HepG2 (cell line): ENCODE measurements at regions not wholly inside any gene's neighbourhood (a gene's known extent, or its start where the extent isn't known, plus 50 kb on each side); places are given as distances from the start of the nearest gene placed in this dataset.

Experiments
- ATAC-seq: fragments of 200-7000 bp; cut with Tn5 transposase; 3 replicates; pipeline ENCODE4 v1.9.1; 2020; ENCODE audit warnings: mild to moderate bottlenecking, moderate library complexity
- BruUV-seq: library from RNA; stranded (reverse); fragments of 400-500 nt; replicated peaks from 2 replicates; lab custom pipeline; 2021; lab: Mats Ljungman, UMichigan
- CTCF ChIA-PET: fragments of 300-600 bp; formaldehyde crosslinking; extraction: SDS; loops from one replicate; lab custom pipeline; 2021; ENCODE audit warnings: low total read pairs, inconsistent platforms, low intra/inter-chr PET ratio; lab: Yijun Ruan, JAX
- POLR2A ChIA-PET: fragments of 350-600 bp; sonication (Branson Sonifier 250); formaldehyde crosslinking; loops from one replicate; lab custom pipeline; 2020; ENCODE audit warnings: antibody characterized with exemption, inconsistent platforms; lab: Yijun Ruan, JAX
- DNase-seq: peaks from one replicate; pipeline ENCODE4 v3.0.0-alpha.2; 2015; ENCODE audit warnings: low spot score
- FAIRE-seq: peaks from 3 replicates; lab custom pipeline; 2011; peaks lifted over from hg19 to GRCh38; lab: Jason Lieb, UNC
- H2AFZ ChIP-seq: one replicate; pipeline ENCODE4 v1.6.1; 2011; ENCODE audit warnings: low read length, inconsistent platforms
- H3K27ac ChIP-seq: fragments of 300-600 bp; 3 replicates; pipeline ENCODE4 v1.8.0; 2011; ENCODE audit warnings: mixed run types, mild to moderate bottlenecking, mixed read lengths, low read length, inconsistent platforms; ENCODE audit not compliant: insufficient read depth; ENCODE audit errors: extremely low read length
- H3K27me3 ChIP-seq, 2 experiments: fragments of 200-600 bp in 1 of 2; 2 replicates in 1 of 2; 3 replicates in 1 of 2; pipeline versions ENCODE4 v1.6.0 to v1.8.0; 2011; ENCODE audit warnings: low read length in 2 of 2, mild to moderate bottlenecking in 2 of 2, moderate library complexity in 2 of 2, inconsistent platforms in 1 of 2; ENCODE audit not compliant: insufficient read depth in 2 of 2, control insufficient read depth in 1 of 2
- H3K36me3 ChIP-seq, 2 experiments: fragments of 200-600 bp in 1 of 2; replicated peaks in 1 of 2; 2 replicates in 1 of 2; 3 replicates in 1 of 2; pipeline versions ENCODE4 v1.5.1 to v1.8.0; 2011; ENCODE audit warnings: low read length in 2 of 2, inconsistent platforms in 1 of 2; ENCODE audit not compliant: insufficient read depth in 2 of 2, control insufficient read depth in 1 of 2
- H3K4me1 ChIP-seq: 2 replicates; pipeline ENCODE4 v1.5.1; 2012; ENCODE audit warnings: low read length, inconsistent platforms; ENCODE audit not compliant: insufficient read depth
- H3K4me2 ChIP-seq: 2 replicates; pipeline ENCODE4 v1.6.0; 2011; ENCODE audit warnings: low read depth, low read length, inconsistent platforms
- H3K4me3 ChIP-seq, 3 experiments: fragments of 200-600 bp in 1 of 3; sonication (generic), shearing (Covaris generic) in 1 of 3; replicated peaks in 1 of 3; 2 replicates each; pipeline ENCODE4 v1.5.1; 2011 to 2016; ENCODE audit warnings: low read length in 3 of 3, inconsistent platforms in 2 of 3, low read depth in 2 of 3, mild to moderate bottlenecking in 2 of 3, control low read depth in 1 of 3, mixed read lengths in 1 of 3; ENCODE audit not compliant: insufficient read depth in 1 of 3
- H3K79me2 ChIP-seq: one replicate; pipeline ENCODE4 v1.6.1; 2011; ENCODE audit warnings: low read length, inconsistent platforms; ENCODE audit not compliant: insufficient read depth
- H3K9ac ChIP-seq: 2 replicates; pipeline ENCODE4 v1.6.0; 2011; ENCODE audit warnings: mild to moderate bottlenecking, low read depth, low read length, inconsistent platforms; ENCODE audit not compliant: insufficient read depth
- H3K9me3 ChIP-seq: 2 replicates; pipeline ENCODE4 v1.5.1; 2012; ENCODE audit warnings: mild to moderate bottlenecking, low read length
- H4K20me1 ChIP-seq: 2 replicates; pipeline ENCODE4 v1.6.0; 2011; ENCODE audit warnings: inconsistent platforms, mild to moderate bottlenecking, low read length, moderate library complexity; ENCODE audit not compliant: insufficient read depth
- DPF2 ChIP-seq: sonication (generic); formaldehyde crosslinking; IDR thresholded peaks from 2 replicates; pipeline ENCODE4 v1.4.0; 2020; ENCODE audit warnings: mild to moderate bottlenecking, low read depth, missing genetic modification reagents, borderline replicate concordance
- MLLT10 ChIP-seq: sonication (generic); formaldehyde crosslinking; IDR thresholded peaks from 2 replicates; pipeline ENCODE4 v1.4.0; 2020; ENCODE audit warnings: missing genetic modification reagents
- MXD3 ChIP-seq: IDR thresholded peaks from 2 replicates; pipeline ENCODE4 v1.6.1; 2016; ENCODE audit warnings: mild to moderate bottlenecking, missing biosample characterization, missing genetic modification reagents
- MXD4 ChIP-seq: IDR thresholded peaks from 2 replicates; pipeline ENCODE4 v1.6.1; 2016; ENCODE audit warnings: mild to moderate bottlenecking, missing biosample characterization, missing genetic modification reagents
- PPARG ChIP-seq: conservative IDR thresholded peaks from 2 replicates; pipeline ENCODE4 v1.6.1; 2016; ENCODE audit warnings: missing biosample characterization, missing genetic modification reagents
- RBAK ChIP-seq: sonication (generic); formaldehyde crosslinking; IDR thresholded peaks from 2 replicates; pipeline ENCODE4 v1.5.1; 2020; ENCODE audit warnings: mild to moderate bottlenecking, missing genetic modification reagents
- SRSF1 ChIP-seq: fragments of 200-400 bp; formaldehyde crosslinking; optimal IDR thresholded peaks from 2 replicates; pipeline ENCODE3; 2017; ENCODE audit warnings: mild to moderate bottlenecking, low read depth, low read length, moderate library complexity
- ZNF20 ChIP-seq: sonication (generic); formaldehyde crosslinking; IDR thresholded peaks from 2 replicates; pipeline ENCODE4 v1.4.0; 2020; ENCODE audit warnings: mild to moderate bottlenecking, moderate library complexity, missing genetic modification reagents
- ZNF414 ChIP-seq: sonication (generic); formaldehyde crosslinking; IDR thresholded peaks from 2 replicates; pipeline ENCODE4 v1.5.0; 2020; ENCODE audit warnings: missing genetic modification reagents
- ZNF563 ChIP-seq: sonication (generic); formaldehyde crosslinking; IDR thresholded peaks from 2 replicates; pipeline ENCODE4 v1.8.0; 2022; ENCODE audit warnings: mild to moderate bottlenecking, moderate library complexity, missing genetic modification reagents
- WGBS: methylation state at CpG from one replicate; pipeline ENCODE4 v1.1.6; 2017; ENCODE audit warnings: low lambda C conversion rate; 5-methylcytosine and 5-hydroxymethylcytosine counted together
- in situ Hi-C: cut with HindIII; loops from 2 replicates; pipeline ENCODE4 v1.10.0; 2017; ENCODE audit warnings: low pct_unique_long_range_greater_than_20kb; ENCODE audit not compliant: extremely low pct_ligation_motif_present
- intact Hi-C: fragments of 100-400 bp; cut with micrococcal nuclease; formaldehyde crosslinking; loops from one replicate; pipeline ENCODE4 v1.10.0; 2022; ENCODE audit not compliant: unreplicated experiment

DNA sequence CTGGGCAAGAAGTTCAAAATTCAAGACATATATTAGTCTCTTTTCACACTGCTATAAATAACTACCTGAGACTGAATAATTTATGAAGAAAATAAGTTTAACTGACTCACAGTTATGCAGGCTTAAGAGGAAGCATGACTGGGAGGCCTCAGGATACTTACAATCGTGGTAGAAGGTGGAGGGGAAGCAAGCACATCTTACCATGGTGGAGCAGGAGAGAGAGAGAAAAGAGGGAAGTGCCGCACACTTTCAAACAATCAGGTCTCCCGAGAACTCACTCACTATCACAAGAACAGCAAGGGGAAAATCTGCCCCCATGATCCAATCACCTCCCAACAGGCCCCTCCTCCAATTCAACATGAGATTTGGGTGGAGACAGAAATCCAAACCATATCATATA, 273.3 kb upstream of the RASGEF1B start:
- no peak for DNase-seq
- no peak overlapping the region for H2AFZ ChIP-seq
- no peaks in the 10 kb centered on the region for H3K79me2 ChIP-seq
- WGBS, result 29% methylated on average over 3 of the region's 3 CpGs
- ChIA-PET CTCF (no interaction called here), POLR2A (no interaction called here)
- no peaks in the 10 kb centered on the region for H3K4me1 ChIP-seq
- intact Hi-C loops, result no loop called here
- no peak overlapping the region for H3K9ac ChIP-seq
- no peak for ATAC-seq
- H3K27me3 ChIP-seq, result no peaks in the 10 kb centered on the region
- no peaks in the 10 kb centered on the region for H4K20me1 ChIP-seq
- H3K27ac ChIP-seq, result no peak overlapping the region
- no peak for FAIRE-seq
- no TSS peak for BruUV-seq
- no peaks in the 10 kb centered on the region for H3K9me3 ChIP-seq
- TF ChIP-seq PPARG (CRISPR knock-in tag), result no peak
- TF ChIP-seq SRSF1, result no peak
- TF ChIP-seq ZNF20 (CRISPR knock-in tag), result no peak
- no peak for TF ChIP-seq MXD3 (CRISPR knock-in tag)
- no peak for TF ChIP-seq MLLT10 (CRISPR knock-in tag)
- TF ChIP-seq ZNF563 (CRISPR knock-in tag), result no peak
- TF ChIP-seq RBAK, result no peak
- no peak for TF ChIP-seq DPF2 (CRISPR knock-in tag)
- in situ Hi-C loops, result no loop called here
- no peak overlapping the region for H3K4me2 ChIP-seq
- H3K4me3 ChIP-seq, result no peak overlapping the region
- H3K36me3 ChIP-seq, result no peaks in the 10 kb centered on the region

DNA sequence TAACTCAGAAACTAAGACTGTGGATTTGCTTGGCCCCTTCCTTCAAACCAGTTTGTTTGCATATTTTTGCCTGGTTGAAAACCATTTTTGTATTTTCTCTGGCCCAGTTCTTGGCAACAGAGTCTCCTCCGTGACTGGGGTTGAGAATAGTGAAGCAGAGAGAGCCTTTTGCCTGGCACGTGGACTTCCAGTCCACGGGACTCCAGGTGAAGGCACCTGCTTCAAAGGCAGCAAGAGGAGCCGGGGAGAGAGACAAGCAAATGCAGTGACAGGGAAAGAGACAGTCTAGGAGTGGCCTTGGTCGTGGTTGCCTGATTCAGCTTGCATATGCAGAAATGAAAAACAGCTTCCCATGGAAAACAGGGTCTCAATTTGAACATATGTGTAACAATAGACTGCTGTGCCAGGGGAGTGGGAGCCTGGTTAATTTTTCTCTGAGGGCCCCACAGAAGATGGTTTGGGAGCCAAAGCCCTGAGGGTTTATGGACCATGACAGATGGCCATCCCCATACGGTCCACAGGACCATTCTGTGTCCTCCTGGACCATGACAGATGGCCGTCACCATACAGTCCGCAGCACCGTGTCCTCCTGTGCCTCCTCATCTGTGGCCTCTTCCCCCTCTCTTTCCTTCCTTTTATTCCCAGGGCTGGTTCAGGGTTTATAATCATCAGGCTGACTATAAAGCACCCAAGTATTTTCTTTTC, 272.2 kb upstream of the RASGEF1B start:
- WGBS, result 8% methylated on average over 7 of the region's 9 CpGs
- H3K9me3 ChIP-seq, result no peaks in the 10 kb centered on the region
- intact Hi-C loops (no loop called here), in situ Hi-C loops (no loop called here)
- no TSS peak for BruUV-seq
- no peaks in the 10 kb centered on the region for H3K36me3 ChIP-seq
- no peak for TF ChIP-seq ZNF414
- TF ChIP-seq MXD4 (CRISPR knock-in tag), result no peak
- no peak overlapping the region for H3K27ac ChIP-seq
- no peak overlapping the region for H2AFZ ChIP-seq
- ChIA-PET CTCF (no interaction called here), POLR2A (no interaction called here)
- ATAC-seq (no peak), FAIRE-seq (no peak), DNase-seq (no peak)
- H3K4me1 ChIP-seq, result no peaks in the 10 kb centered on the region
- H3K4me3 ChIP-seq, result no peak overlapping the region
- H3K9ac ChIP-seq, result no peak overlapping the region
- H3K4me2 ChIP-seq, result no peak overlapping the region
- no peaks in the 10 kb centered on the region for H3K27me3 ChIP-seq
- no peaks in the 10 kb centered on the region for H4K20me1 ChIP-seq
- H3K79me2 ChIP-seq, result no peaks in the 10 kb centered on the region
